ENCODE measurements at regions not wholly inside any gene's neighbourhood (a gene's known extent, or its start where the extent isn't known, plus 50 kb on each side); places are given as distances from the start of the nearest gene placed in this dataset.

DNA sequence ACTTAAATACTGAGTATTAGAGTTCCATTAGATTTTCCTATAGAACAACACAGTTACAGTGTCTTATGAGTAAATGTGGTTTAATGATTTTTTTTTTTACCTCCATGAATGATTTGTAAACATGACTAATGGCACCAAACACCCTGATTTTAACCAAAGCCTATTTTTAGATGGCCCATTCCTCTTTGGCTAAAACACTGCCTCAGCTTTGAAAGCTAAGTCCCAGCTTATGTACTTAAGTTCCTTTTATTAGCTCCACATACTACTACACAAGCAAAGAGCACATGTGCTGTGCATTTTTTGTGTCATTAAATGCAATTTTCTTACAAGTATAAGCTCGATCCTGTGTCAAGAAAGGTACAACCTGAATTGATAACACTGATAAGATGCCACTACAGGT, 575.6 kb upstream of the PITX2 start:
- DNase-seq = no peak

DNA sequence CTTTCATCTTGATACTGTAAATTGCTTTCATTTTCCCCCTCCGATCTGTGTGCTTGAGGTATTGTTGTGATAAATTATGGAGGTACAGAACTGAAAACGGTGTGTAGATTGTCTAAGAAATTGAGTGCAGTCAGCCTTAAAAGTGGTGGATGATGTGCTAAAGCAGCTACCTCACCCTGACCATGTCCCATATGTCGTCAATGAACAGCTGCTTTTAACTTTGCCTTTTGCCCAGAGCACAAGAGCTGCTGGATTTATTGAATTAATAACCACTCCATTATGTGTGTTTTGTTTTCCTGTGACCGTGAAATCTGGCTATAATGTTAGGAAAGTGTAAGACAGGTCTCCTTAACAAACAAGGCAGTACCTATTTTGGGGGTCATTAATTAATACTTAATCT, 581.9 kb upstream of the PITX2 start:
- no peak for DNase-seq

DNA sequence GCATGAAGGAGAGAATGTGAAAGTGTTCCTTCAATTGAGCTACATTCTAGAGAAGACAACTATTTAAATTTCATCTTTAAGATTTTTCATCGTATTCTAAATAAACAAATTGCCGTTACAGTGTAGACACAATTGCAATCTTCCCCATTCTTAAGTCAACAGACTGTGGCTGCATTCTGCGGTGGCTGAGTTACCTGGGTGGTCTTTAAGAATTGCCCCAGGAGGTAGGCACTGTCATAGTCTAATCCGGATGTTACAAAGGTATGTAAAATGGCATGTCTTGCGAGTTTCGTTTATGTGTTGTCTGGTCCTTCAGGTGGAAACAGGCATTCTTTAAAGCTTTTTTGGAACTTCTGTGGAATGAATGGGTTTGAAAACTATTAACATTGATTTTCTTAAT, 586.1 kb upstream of the PITX2 start:
- DNase-seq = no peak

DNA sequence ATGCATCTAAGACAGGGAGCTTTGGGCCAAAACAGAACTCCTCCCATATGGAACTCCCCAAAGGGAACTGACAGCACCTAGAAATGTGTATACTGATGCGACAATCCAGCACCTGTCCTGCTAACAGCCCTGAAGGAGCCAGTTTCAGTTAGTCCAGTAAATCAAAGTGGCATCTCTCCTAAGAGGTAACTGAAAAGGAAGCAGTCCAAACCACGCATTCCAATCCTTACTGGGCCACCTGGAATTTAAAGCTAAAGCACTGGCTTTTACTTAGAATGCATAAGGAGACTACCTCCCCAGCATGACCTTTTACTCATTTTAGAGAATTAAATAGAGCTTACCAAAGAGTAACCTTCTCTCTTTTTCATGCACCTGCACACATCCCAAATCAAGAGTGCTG, 586.8 kb upstream of the PITX2 start:
- DNase-seq = no peak

DNA sequence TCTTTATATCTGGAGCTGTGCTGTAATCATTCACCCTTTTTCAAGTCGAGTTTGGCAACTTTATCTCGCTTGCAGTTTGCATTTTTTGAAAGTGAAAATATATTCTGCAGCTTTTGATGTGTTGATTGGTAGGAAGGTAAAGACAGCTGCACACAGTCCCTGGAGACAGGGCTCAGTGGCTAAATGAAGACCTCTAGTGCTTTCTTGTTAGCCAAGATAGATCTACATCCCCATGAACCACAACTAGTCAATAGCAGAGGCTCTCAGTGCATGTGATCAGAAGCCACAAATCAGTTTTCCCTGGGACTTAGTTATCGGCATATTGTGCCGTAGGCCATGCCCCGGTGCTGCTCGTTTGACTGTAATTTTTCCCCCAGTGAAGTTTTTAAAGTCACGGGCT, 587.7 kb upstream of the PITX2 start:
- no peak for DNase-seq

DNA sequence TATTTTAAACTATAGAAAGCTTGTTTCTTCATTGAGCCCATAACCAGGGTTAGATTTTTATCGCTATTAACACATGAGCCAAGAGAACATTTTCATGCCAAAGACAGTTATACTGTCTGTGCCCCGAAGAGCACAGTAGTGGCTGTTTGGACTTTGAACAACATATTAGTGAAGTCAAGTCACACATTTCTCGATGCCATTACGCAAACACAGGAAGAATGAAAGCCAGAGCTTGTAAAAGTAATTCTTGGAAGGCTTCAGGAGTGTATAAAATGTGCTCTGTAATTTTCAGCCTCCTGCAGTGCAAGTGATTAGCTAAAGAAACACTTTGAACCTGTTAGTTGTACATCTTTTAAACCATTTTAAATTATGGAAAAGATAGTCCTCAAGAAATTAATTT, 590.7 kb upstream of the PITX2 start:
- DNase-seq = no peak

DNA sequence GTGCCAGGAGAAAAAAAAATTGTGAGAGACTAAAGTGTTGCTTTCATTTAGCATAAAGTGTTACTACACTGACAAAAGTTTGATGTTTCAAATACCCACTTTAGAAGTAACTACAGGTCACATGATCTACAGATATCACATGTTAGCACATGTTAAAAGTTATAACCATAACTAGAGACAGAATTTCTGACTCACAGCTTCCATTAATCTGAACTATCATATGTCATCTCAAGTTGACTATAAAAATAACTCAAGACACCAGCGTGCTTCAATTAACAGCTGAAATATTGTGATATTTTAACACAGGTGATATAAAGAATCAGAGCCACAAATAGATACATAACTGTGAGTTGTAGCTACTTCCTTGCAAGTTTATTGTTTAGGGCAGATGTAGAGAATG, 591.5 kb upstream of the PITX2 start:
- DNase-seq = no peak

DNA sequence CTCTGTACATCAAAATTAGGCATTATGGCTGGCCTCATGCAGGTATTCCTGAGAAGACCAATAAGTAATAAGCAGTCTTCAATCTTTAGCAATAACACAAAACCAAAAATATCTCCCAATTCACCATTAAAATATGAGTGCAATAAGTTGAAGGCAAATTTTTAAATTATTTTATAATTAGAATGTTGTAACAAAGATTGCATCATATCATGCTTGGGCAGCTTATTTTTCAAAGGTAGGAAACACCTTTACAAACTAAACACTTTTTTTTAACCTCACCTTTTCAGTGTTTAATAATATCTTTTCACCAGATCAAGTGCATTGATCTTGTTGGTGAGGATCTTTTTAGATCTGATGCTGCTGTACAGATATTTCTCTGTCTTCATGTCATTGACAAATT, 592.9 kb upstream of the PITX2 start:
- DNase-seq = no peak

DNA sequence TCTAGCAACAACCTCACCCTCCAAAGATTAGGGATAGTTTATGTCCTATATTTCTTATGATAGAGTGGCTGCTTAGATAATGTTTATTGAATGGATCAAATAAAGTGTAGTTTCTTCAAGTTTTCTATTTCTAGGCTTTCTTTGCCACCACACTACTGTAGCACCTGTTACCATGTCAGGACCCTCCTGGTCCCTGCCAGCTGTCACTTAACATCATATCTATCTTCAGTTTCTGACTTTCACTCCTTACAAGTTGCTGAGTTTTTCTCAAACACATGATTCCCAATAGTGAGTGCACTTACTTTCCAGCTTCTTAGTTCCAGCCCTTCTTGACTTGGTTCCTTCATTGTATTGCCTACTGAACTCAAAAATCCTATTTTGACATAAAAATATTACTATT, 593.9 kb upstream of the PITX2 start:
- DNase-seq = no peak

DNA sequence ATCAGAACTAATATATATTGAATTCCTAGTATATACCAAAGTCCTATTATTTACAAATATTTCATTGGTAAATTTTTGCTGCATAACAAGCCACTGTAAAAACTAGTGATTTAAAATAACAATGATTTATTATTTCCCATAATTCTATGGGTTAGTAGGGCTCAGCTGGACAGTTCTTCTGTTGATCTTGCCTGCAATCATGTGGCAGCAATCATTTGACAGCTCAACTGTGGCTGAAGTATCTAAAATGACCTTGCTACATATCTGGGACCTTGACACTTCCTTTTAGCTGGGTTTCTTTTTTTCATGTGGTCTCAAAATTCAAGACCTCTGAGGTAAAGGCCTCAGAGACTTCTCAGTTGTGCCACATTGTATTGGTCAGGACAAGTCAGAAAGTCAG, 598.5 kb upstream of the PITX2 start:
- DNase-seq = no peak

DNA sequence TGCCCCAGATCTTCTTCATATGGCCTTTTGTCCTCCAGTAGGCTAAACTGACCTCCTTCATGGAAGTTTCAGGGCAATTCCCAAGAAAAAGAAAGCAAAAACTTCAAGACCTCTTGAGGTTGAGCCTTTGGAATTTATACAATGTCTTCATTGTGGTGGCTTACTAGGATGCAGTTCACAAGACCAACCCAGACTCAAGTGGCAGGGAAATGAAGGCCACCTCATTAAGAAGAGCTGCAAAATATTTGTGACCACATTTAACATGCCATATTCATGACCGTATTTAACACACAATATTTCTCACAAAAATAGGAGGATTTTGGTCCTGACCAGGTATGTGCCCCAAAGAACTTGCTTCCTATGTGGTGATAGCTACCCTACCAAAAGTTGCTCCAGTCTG, 605.5 kb upstream of the PITX2 start:
- no peak for DNase-seq

DNA sequence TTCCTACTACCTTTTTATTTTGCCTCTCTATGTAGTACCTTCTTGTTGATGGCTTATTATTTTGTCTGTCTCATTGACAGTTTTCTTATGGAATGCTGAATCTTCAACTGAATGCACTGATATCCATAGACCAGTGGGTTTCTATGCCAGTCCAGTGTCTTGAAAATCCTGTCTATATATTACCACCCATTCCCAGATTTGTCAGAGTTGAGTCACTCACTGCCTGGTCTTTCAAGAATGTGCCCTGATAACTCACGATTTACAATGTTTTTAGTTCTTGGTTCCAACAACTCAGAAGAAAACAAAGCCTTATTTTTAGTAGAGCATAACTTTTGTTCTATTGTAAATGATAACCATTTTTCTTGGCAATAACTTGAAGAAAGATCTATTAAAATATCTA, 606.0 kb upstream of the PITX2 start:
- no peak for DNase-seq

DNA sequence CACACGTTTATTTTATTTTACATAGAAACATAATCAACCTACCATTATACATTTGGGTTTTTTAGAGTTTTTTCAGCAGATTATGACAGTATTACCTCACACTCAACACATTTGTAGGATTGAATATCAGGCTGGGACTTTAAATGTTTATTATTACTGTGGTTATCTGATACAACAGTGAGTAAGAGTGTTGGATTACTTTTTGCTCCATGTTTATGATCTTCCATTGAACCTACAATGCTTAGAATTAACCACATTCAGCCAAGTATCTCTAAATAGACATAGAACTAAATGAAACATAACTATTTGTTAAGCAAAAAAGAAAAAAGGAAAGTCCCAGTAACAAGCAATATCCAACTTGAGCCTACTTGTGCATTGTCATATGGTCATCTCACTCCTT, 607.4 kb upstream of the PITX2 start:
- no peak for DNase-seq

DNA sequence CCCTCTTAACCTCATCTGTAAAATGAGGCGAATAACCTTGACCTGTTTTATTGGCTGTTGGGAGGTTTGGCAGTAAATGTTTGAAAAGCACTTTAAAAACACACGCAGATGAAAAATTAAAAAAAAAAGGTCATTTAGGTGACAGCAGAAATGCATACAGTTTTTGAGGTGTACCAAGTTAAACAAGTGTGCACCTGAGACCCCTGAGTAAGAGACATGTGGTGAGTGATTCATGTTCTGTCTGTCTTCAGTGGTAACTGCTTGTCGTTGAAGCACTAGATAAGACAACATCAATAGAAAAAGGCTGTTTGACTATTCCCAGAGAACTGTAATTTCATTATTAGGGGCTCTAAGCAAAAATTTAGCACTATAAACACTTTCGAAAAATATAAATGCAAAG, 608.4 kb upstream of the PITX2 start:
- no peak for DNase-seq

DNA sequence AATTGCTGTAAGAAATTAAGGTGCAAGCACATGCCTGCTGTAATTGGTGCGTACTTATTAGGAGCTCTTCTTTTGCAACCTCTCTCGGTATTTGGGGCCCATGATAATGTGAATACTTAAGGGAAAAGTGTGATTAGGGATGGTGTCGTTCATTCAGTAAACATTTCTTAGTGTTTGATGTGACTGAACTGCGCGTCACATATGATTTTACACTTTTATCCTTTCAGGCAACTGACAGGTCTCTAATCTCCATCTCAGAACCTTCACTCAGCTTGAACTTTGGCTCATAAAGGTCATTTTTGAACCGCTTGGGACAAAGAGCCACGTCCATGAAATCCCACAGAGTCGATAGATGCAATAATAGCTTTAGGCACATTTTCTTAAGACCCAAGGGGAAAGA, 612.1 kb upstream of the PITX2 start:
- DNase-seq = no peak

DNA sequence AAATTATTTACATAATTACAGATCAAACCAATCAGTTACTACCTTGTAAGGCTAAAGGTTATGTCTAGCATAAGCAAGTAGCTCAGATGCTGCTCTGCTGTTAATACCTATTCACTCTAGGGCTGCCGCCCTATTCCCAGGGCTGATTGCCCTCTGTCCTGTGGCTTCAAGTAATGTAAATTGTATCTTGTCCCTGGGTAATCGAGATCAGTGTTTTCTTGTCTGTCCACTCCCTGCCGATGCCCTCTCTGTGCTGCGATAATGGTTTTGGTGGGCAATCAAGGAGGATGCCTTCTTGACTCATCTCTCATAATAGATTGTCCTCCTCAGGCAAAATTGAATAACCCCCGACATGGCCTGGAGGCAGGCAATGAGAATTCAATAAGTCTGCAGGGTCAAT, 641.0 kb upstream of the PITX2 start:
- no peak for DNase-seq

DNA sequence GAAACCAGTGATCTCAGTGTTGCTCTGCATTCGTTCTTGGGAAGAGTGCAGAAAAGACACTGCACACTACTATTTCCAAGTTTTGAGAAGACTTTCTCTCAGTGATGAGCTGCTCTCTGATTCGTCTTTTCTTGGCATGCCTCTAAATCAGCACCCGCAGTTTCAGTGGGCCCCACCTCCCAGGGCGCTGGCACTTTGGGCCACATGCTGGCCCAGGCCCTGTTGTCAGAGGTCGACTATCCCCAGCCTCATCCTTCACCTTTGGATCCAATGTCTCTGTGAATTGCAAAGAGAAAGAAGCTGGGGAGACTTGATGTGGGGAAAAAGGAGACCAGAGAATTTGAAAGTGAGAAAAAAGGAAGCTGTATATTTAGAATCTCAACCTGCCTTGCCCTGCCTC, 644.1 kb upstream of the PITX2 start:
- DNase-seq = no peak

DNA sequence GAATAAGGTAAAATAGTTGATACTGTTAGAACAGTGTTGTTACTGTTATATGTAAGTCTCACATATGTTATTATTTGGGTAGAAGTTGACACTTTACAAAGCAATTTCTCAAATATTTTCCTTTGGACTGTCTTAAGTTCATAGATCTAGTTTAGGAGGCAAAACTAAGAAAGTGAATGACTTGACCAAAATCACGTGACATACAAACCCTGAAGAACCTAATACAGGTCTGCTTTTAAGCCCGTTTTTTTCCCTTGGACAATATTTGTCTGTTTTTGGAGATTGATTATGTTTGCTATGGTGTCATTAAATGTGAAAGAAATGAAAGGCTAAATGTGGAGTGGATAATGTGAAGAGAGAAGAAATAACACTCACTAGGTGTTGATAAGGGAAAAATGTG, 644.9 kb upstream of the PITX2 start:
- DNase-seq = no peak

DNA sequence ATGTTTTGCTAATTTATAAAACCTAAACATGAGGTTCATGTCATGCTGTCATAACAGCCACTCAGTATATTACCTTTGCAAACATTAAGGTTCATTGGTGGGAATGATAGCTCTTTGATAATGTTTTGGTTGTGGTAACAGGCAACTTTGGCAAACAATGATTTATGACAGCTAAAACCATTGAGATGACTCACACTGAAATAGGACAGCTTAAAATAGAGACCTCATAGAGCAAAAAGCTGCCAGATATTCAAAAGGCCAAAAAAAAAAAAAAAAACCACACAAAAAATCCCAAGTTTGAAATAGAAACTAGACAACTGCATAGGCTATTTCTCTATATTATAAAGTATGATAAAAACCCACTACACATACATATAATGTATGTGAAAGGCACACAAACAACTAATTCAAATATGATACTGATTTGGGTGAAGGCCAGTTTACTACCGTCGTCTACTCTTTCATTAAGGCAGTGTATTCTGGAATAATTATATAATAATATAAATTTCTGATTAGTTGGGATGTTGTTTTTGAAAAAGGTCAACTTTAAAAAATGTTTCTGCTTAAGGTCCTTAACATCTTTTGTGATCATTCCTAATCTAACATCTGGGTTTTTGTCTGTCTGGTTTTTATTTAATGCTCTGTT, 646.0 kb upstream of the PITX2 start:
- DNase-seq = no peak

DNA sequence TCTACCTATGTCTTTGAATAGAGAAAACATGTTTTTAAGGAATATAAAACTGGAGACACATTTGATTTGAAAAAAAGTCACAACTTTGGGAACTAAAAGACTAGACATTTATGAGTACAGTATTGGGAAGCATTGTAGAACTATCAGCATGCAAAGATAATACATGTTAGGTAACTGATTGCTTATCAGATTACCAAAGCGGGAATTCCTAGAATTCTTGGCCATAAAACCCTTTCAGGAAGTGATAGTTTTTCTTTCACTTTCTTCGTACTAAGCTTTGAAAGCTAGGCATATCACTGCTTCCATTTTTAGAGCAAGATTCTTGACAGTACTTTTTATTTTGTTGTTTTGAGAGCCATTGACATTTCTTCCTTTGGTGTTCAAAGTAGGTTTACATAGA, 646.6 kb upstream of the PITX2 start:
- DNase-seq = no peak

DNA sequence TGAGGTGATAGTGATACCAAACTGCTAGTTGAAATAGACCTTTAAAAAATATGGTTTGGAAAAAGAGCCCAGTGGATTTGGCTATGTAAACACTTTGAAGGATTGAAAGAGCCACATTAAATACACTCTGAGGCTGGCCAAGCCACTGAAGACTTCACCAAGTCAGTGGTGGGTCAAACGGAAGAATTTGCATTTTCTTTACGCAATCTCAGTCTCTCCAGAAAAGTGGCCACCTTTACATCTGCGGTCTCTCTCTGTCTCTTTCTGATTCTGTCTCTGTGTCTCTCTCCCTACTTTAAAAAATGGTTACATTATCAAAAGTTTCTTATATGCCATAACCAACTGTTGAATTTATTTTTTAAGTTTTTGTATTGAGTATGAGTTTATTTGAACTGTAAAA, 651.2 kb upstream of the PITX2 start:
- DNase-seq = no peak

DNA sequence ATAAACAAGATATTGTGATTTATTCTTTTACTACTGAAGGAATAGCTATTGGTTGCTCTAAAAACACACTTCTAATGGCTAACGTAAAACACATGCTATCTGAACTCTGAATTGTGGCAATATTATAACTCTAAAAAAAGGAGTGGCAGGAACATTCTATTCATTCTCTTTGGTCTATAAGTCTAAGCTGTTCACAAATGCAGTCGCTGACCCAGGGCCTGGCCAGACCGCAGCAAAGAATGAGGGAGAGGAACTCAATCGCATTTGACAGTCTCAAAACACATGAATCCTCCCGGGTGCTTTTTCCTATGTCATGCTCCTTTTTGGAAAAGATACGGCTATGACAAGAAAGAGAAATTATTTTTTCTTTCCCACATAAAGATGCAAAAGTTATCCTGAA, 651.6 kb upstream of the PITX2 start:
- DNase-seq = no peak

DNA sequence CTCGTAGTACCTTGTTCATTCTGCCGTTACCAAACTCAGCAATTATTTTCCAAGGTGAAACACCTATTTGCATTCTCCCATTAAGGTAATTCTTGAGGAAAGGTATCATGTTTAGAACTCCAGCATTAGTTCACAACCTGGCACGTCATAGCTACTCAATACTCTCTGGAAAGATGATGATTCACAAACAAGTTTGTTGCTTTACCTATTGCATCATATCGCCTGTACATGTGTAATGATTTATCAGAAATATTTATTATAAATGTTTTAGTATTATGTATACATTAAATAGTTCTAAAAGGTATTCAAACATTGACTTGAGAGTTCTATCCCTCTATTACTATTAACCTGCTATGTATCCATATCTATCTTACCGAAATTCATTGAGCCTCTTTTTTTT, 658.3 kb upstream of the PITX2 start:
- DNase-seq = no peak

DNA sequence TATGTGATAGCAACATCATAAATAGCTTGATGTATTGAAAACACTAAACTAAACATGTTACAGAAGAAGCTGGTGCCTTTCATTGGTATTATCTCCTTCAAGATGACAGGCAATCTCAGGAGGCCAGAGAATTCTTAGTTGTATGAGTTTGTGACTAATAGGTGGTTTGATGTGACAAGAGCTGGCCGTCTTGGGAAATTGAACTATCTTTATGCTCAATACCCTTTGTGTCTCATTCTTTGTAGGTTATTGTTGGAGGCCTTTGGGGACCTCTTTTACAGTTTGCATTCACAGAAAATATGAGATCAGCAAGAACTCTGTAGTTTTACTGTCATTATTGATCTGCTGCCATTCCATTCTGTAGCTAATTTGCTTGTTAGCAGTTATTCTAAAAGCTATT, 659.2 kb upstream of the PITX2 start:
- DNase-seq = no peak

DNA sequence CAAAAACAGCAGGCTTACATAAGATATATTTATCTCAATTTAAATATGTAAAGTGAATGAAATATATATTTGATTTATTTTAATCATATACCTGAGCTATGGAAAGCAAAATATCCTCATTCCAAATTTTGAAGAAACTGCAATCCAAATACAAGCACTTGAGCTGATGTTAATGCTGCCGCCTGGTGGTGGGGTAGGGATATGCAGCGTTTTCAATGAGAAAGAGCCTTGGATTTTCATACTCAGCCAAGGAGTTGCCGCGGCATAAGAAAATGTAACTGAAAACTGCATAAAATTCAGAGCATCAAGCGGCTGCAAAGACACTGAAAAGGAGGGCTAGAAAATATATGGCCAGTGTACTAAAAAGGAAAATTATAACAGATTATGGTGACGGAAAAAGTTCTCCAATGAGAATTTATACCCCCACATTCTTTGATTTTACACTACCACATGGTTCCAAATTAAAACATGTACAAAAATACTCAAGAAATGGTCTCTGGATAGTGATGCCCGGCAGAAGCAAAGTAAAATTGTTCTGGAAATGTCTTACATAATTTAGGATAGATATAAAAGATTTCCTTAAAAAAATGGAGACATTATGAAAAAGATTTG, 660.3 kb upstream of the PITX2 start:
- peak; percentile 25 for DNase-seq

DNA sequence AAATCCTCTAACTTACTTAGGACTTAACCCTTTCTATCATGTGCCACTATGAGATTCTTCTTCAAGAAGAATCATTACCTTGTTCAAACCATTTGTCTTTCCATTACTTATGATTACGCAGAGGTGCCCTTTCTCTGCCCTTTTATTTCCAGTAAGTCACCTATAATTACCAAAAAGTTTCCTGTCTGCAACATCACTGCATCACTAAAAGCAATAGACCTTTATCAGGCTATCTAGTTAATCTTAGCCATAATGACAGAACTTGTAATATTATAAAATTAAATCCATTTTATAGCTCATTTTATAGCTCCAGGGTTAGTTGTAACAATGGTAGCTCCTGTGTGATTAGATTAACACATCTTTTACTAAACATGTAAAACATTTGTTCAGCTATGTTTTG, 673.6 kb upstream of the PITX2 start:
- DNase-seq = no peak
